HepG2 (cell line): ENCODE measurements at regions not wholly inside any gene's neighbourhood (a gene's known extent, or its start where the extent isn't known, plus 50 kb on each side); places are given as distances from the start of the nearest gene placed in this dataset.

Experiments used
- CBX2 ChIP-seq, 2 experiments: fragments of 200-600 bp in 1 of 2; sonication (generic); formaldehyde crosslinking in 1 of 2; IDR thresholded peaks; 2 replicates each; pipeline versions ENCODE4 v1.7.0 to v1.8.1; 2018 to 2022; ENCODE audit warnings: low read depth in 2 of 2, low read length in 1 of 2, mild to moderate bottlenecking in 1 of 2, missing genetic modification reagents in 1 of 2
- EZH2 ChIP-seq: conservative IDR thresholded peaks from 2 replicates; pipeline ENCODE4 v1.6.1; 2012; ENCODE audit warnings: mild to moderate bottlenecking, low read depth, low read length, moderate library complexity
- MTF1 ChIP-seq: sonication (generic); formaldehyde crosslinking; IDR thresholded peaks from 2 replicates; pipeline ENCODE4 v1.5.0; 2020; ENCODE audit warnings: missing genetic modification reagents
- RBAK ChIP-seq: sonication (generic); formaldehyde crosslinking; IDR thresholded peaks from 2 replicates; pipeline ENCODE4 v1.5.1; 2020; ENCODE audit warnings: mild to moderate bottlenecking, missing genetic modification reagents
- ZNF224 ChIP-seq: sonication (generic); formaldehyde crosslinking; IDR thresholded peaks from 2 replicates; pipeline ENCODE4 v1.5.0; 2020; ENCODE audit warnings: mild to moderate bottlenecking, missing genetic modification reagents
- ZNF350 ChIP-seq: sonication (generic); formaldehyde crosslinking; IDR thresholded peaks from 2 replicates; pipeline ENCODE4 v1.4.0; 2020; ENCODE audit warnings: mild to moderate bottlenecking, low read depth, missing genetic modification reagents, borderline replicate concordance
- ZNF792 ChIP-seq: IDR thresholded peaks from 2 replicates; pipeline ENCODE4 v1.6.1; 2016
- ZSCAN21 ChIP-seq: sonication (generic); formaldehyde crosslinking; IDR thresholded peaks from 2 replicates; pipeline ENCODE4 v1.8.0; 2022; ENCODE audit warnings: mild to moderate bottlenecking, missing genetic modification reagents, moderate library complexity, borderline replicate concordance
- TF ChIP-seq, protein P1 (sequence below): sonication (generic); formaldehyde crosslinking; IDR thresholded peaks from 2 replicates; pipeline ENCODE4 v1.8.1; 2023; ENCODE audit warnings: mild to moderate bottlenecking, missing genetic modification reagents, borderline replicate concordance

DNA sequence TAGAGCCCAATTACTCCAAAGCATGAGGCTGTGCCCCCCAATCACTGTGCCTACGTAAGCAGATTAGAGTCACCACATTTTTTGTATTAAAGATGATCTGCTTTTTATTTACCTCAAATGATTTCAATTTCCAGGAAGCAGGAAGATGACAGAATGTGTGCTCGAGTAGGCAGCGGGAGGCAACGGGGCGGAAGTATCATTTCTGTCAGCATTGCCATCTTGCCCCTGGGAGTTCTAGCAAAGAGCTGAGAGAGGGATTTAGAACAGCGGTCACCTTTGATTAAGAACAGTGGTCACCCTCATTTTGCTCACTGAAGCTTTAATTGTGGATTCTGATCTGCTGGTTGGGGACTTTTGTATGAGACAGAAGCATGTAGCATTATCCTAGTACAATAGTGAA, 117.1 kb upstream of the FAM13C start:
- TF ChIP-seq EZH2: no peak
- TF ChIP-seq ZNF224: no peak
- no peak for TF ChIP-seq CBX2 (IDR thresholded peaks at IDR 0.05; ENCODE audit: low read depth, low read length)
- TF ChIP-seq CBX2 (CRISPR knock-in tag; IDR thresholded peaks at IDR 0.05; ENCODE audit: low read depth): no peak
- no peak for TF ChIP-seq RBAK (CRISPR knock-in tag)
- TF ChIP-seq ZNF792 (CRISPR knock-in tag): no peak
- TF ChIP-seq ZNF350 (CRISPR knock-in tag): no peak
- TF ChIP-seq, protein P1, sequence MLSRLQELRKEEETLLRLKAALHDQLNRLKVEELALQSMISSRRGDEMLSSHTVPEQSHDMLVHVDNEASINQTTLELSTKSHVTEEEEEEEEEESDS (CRISPR knock-in tag): no peak
- TF ChIP-seq MTF1 (CRISPR knock-in tag): no peak
- no peak for TF ChIP-seq ZSCAN21 (CRISPR knock-in tag)
